ENCODE measurements at regions not wholly inside any gene's neighbourhood (a gene's known extent, or its start where the extent isn't known, plus 50 kb on each side); places are given as distances from the start of the nearest gene placed in this dataset.

- ATAC-seq (ENCODE audit: low read depth in 2 of 2), result no peak
These were observed 67.1 kb upstream of the GGTA1 start for GRCh38 chr9:121566481-121567465.

GRCh38 chr9:121567500-121568342 is 68.1 kb upstream of the GGTA1 start:
- H3K27me3 ChIP-seq (ENCODE audit: control insufficient read depth, insufficient read depth, low read length), result no peaks in the 10 kb centered on the region
- no peaks in the 10 kb centered on the region for H3K36me3 ChIP-seq (ENCODE audit: control insufficient read depth, insufficient read depth, low read length)
- Mint-ChIP-seq H3K9me3 (peaks cover 0 to 3% (median 0%) of the 10 kb centered on the region in 7 donors), H3K4me1 (no peaks in the 10 kb centered on the region), H3K27ac (no peak overlapping the region), H3K4me3 (no peak overlapping the region), H3K36me3 (no peaks in the 10 kb centered on the region), H3K27me3 (no peaks in the 10 kb centered on the region)
- ATAC-seq (ENCODE audit: low read depth in 2 of 2) (no peak), DNase-seq (no peak)
- H3K27ac ChIP-seq (ENCODE audit: insufficient read depth, low read length, poor library complexity, severe bottlenecking), result no peak overlapping the region
- H3K9me3 ChIP-seq (ENCODE audit: control insufficient read depth in 2 of 2, low read length in 2 of 2), result no peaks in the 10 kb centered on the region
- no peak overlapping the region for H3K4me3 ChIP-seq (ENCODE audit: low read depth, low read length)
- no peaks in the 10 kb centered on the region for H3K4me1 ChIP-seq (ENCODE audit: control insufficient read depth, insufficient read depth, low read length, poor library complexity, severe bottlenecking)

More at GRCh38 chr9:121566481-121567465, 67.1 kb upstream of the GGTA1 start:
- no peak for DNase-seq
- Histone ChIP-seq H3K27ac (ENCODE audit: insufficient read depth, low read length, poor library complexity, severe bottlenecking) (no peak overlapping the region), H3K27me3 (ENCODE audit: control insufficient read depth, insufficient read depth, low read length) (no peaks in the 10 kb centered on the region), H3K36me3 (ENCODE audit: control insufficient read depth, insufficient read depth, low read length) (no peaks in the 10 kb centered on the region), H3K9me3 (ENCODE audit: control insufficient read depth in 2 of 2, low read length in 2 of 2) (no peaks in the 10 kb centered on the region), H3K4me1 (ENCODE audit: control insufficient read depth, insufficient read depth, low read length, poor library complexity, severe bottlenecking) (no peaks in the 10 kb centered on the region), H3K4me3 (ENCODE audit: low read depth, low read length) (no peak overlapping the region)
- H3K36me3 Mint-ChIP-seq, result no peaks in the 10 kb centered on the region
- no peak overlapping the region for H3K4me3 Mint-ChIP-seq
- H3K27ac Mint-ChIP-seq, result no peak overlapping the region
- no peaks in the 10 kb centered on the region for H3K27me3 Mint-ChIP-seq
- H3K4me1 Mint-ChIP-seq, result no peaks in the 10 kb centered on the region
- H3K9me3 Mint-ChIP-seq, result peaks cover 0 to 3% (median 0%) of the 10 kb centered on the region in 7 donors

GRCh38 chr9:121568343-121569265 is 69.0 kb upstream of the GGTA1 start:
- peaks cover 0 to 3% (median 0%) of the 10 kb centered on the region in 7 donors for H3K9me3 Mint-ChIP-seq
- H3K27me3 Mint-ChIP-seq, result no peaks in the 10 kb centered on the region
- H3K4me3 Mint-ChIP-seq, result no peak overlapping the region
- Histone ChIP-seq H3K36me3 (ENCODE audit: control insufficient read depth, insufficient read depth, low read length) (no peaks in the 10 kb centered on the region), H3K9me3 (ENCODE audit: control insufficient read depth in 2 of 2, low read length in 2 of 2) (no peaks in the 10 kb centered on the region), H3K27ac (ENCODE audit: insufficient read depth, low read length, poor library complexity, severe bottlenecking) (no peak overlapping the region), H3K4me1 (ENCODE audit: control insufficient read depth, insufficient read depth, low read length, poor library complexity, severe bottlenecking) (no peaks in the 10 kb centered on the region), H3K27me3 (ENCODE audit: control insufficient read depth, insufficient read depth, low read length) (no peaks in the 10 kb centered on the region), H3K4me3 (ENCODE audit: low read depth, low read length) (no peak overlapping the region)
- H3K27ac Mint-ChIP-seq, result no peak overlapping the region
- ATAC-seq (ENCODE audit: low read depth in 2 of 2) (no peak), DNase-seq (no peak)
- no peaks in the 10 kb centered on the region for H3K4me1 Mint-ChIP-seq
- H3K36me3 Mint-ChIP-seq, result no peaks in the 10 kb centered on the region

- no peaks in the 10 kb centered on the region for H3K9me3 ChIP-seq (ENCODE audit: control insufficient read depth in 2 of 2, low read length in 2 of 2)
- no peaks in the 10 kb centered on the region for H3K27me3 ChIP-seq (ENCODE audit: control insufficient read depth, insufficient read depth, low read length)
- no peaks in the 10 kb centered on the region for H3K4me1 Mint-ChIP-seq
- peaks cover 0 to 3% (median 0%) of the 10 kb centered on the region in 7 donors for H3K9me3 Mint-ChIP-seq
- no peaks in the 10 kb centered on the region for H3K27me3 Mint-ChIP-seq
- H3K36me3 Mint-ChIP-seq, result no peaks in the 10 kb centered on the region
- no peak for DNase-seq
- H3K4me3 Mint-ChIP-seq, result no peak overlapping the region
- ATAC-seq (ENCODE audit: low read depth in 2 of 2), result no peak
- H3K4me1 ChIP-seq (ENCODE audit: control insufficient read depth, insufficient read depth, low read length, poor library complexity, severe bottlenecking), result no peaks in the 10 kb centered on the region
- no peaks in the 10 kb centered on the region for H3K36me3 ChIP-seq (ENCODE audit: control insufficient read depth, insufficient read depth, low read length)
- no peak overlapping the region for H3K4me3 ChIP-seq (ENCODE audit: low read depth, low read length)
- H3K27ac ChIP-seq (ENCODE audit: insufficient read depth, low read length, poor library complexity, severe bottlenecking), result no peak overlapping the region
- no peak overlapping the region for H3K27ac Mint-ChIP-seq
These were observed 69.6 kb upstream of the GGTA1 start for GRCh38 chr9:121569266-121569648.

- ATAC-seq (ENCODE audit: low read depth in 2 of 2), result no peak
- no peaks in the 10 kb centered on the region for H3K36me3 Mint-ChIP-seq
- peaks cover 0 to 3% (median 0%) of the 10 kb centered on the region in 7 donors for H3K9me3 Mint-ChIP-seq
- Histone ChIP-seq H3K27me3 (ENCODE audit: control insufficient read depth, insufficient read depth, low read length) (no peaks in the 10 kb centered on the region), H3K4me3 (ENCODE audit: low read depth, low read length) (no peak overlapping the region), H3K27ac (ENCODE audit: insufficient read depth, low read length, poor library complexity, severe bottlenecking) (no peak overlapping the region), H3K9me3 (ENCODE audit: control insufficient read depth in 2 of 2, low read length in 2 of 2) (no peaks in the 10 kb centered on the region), H3K4me1 (ENCODE audit: control insufficient read depth, insufficient read depth, low read length, poor library complexity, severe bottlenecking) (no peaks in the 10 kb centered on the region), H3K36me3 (ENCODE audit: control insufficient read depth, insufficient read depth, low read length) (no peaks in the 10 kb centered on the region)
- H3K4me3 Mint-ChIP-seq, result no peak overlapping the region
- H3K27ac Mint-ChIP-seq, result no peak overlapping the region
- H3K27me3 Mint-ChIP-seq, result peaks cover 5% of the 10 kb centered on the region
- no peak for DNase-seq
- H3K4me1 Mint-ChIP-seq, result no peaks in the 10 kb centered on the region
These were observed 72.9 kb upstream of the GGTA1 start for GRCh38 chr9:121572581-121572980.

GRCh38 chr9:121573717-121574485 is 74.3 kb upstream of the GGTA1 start:
- Mint-ChIP-seq H3K27me3 (peaks cover 5% of the 10 kb centered on the region), H3K4me1 (no peaks in the 10 kb centered on the region), H3K9me3 (peaks cover 0 to 2% (median 0%) of the 10 kb centered on the region in 7 donors), H3K36me3 (no peaks in the 10 kb centered on the region), H3K4me3 (no peak overlapping the region), H3K27ac (no peak overlapping the region)
- Histone ChIP-seq H3K36me3 (ENCODE audit: control insufficient read depth, insufficient read depth, low read length) (no peaks in the 10 kb centered on the region), H3K27ac (ENCODE audit: insufficient read depth, low read length, poor library complexity, severe bottlenecking) (no peak overlapping the region), H3K9me3 (ENCODE audit: control insufficient read depth in 2 of 2, low read length in 2 of 2) (no peaks in the 10 kb centered on the region), H3K27me3 (ENCODE audit: control insufficient read depth, insufficient read depth, low read length) (no peaks in the 10 kb centered on the region), H3K4me3 (ENCODE audit: low read depth, low read length) (no peak overlapping the region), H3K4me1 (ENCODE audit: control insufficient read depth, insufficient read depth, low read length, poor library complexity, severe bottlenecking) (no peaks in the 10 kb centered on the region)
- ATAC-seq (ENCODE audit: low read depth in 2 of 2), result no peak
- DNase-seq, result no peak
